GM03348 (cell line): ENCODE measurements at regions not wholly inside any gene's neighbourhood (a gene's known extent, or its start where the extent isn't known, plus 50 kb on each side); places are given as distances from the start of the nearest gene placed in this dataset.

Source experiments
- DNase-seq: peaks from one replicate; pipeline ENCODE4 v3.0.0; 2012; ENCODE audit warnings: low spot score

- DNase-seq, result no peak
These were observed 344.9 kb downstream of the EFNA5 start for GRCh38 chr5:107325866-107326265.

- DNase-seq, result no peak
These were observed 345.9 kb downstream of the EFNA5 start for GRCh38 chr5:107324809-107325208.

GRCh38 chr5:107324071-107324470 is 346.7 kb downstream of the EFNA5 start:
- DNase-seq, result no peak

GRCh38 chr5:107323536-107323935 is 347.2 kb downstream of the EFNA5 start:
- DNase-seq, result no peak

GRCh38 chr5:107322936-107323335 is 347.8 kb downstream of the EFNA5 start:
- DNase-seq, result no peak

GRCh38 chr5:107321906-107322305 is 348.8 kb downstream of the EFNA5 start:
- DNase-seq, result no peak

- no peak for DNase-seq
These were observed 349.9 kb downstream of the EFNA5 start for GRCh38 chr5:107320846-107321245.

- DNase-seq, result no peak
These were observed 350.4 kb downstream of the EFNA5 start for GRCh38 chr5:107320376-107320775.

- no peak for DNase-seq
These were observed 350.8 kb downstream of the EFNA5 start for GRCh38 chr5:107319901-107320300.

GRCh38 chr5:107314330-107314729 is 356.4 kb downstream of the EFNA5 start:
- no peak for DNase-seq

- no peak for DNase-seq
These were observed 356.8 kb downstream of the EFNA5 start for GRCh38 chr5:107313921-107314320.

- no peak for DNase-seq
These were observed 357.6 kb downstream of the EFNA5 start for GRCh38 chr5:107313098-107313497.

GRCh38 chr5:107310181-107310580 is 360.6 kb downstream of the EFNA5 start:
- DNase-seq, result no peak

GRCh38 chr5:107306594-107306993 is 364.1 kb downstream of the EFNA5 start:
- DNase-seq, result no peak

- no peak for DNase-seq
These were observed 364.7 kb downstream of the EFNA5 start for GRCh38 chr5:107306002-107306401.

- DNase-seq, result no peak
These were observed 366.1 kb downstream of the EFNA5 start for GRCh38 chr5:107304684-107305083.

GRCh38 chr5:107303171-107303968 is 367.4 kb downstream of the EFNA5 start:
- no peak for DNase-seq

GRCh38 chr5:107302441-107302840 is 368.3 kb downstream of the EFNA5 start:
- no peak for DNase-seq

GRCh38 chr5:107301999-107302398 is 368.7 kb downstream of the EFNA5 start:
- no peak for DNase-seq

- DNase-seq, result no peak
These were observed 369.9 kb downstream of the EFNA5 start for GRCh38 chr5:107300721-107301327.

GRCh38 chr5:107296572-107296971 is 374.2 kb downstream of the EFNA5 start:
- no peak for DNase-seq

- DNase-seq, result no peak
These were observed 374.8 kb downstream of the EFNA5 start for GRCh38 chr5:107295914-107296313.

- no peak for DNase-seq
These were observed 376.1 kb downstream of the EFNA5 start for GRCh38 chr5:107294669-107295068.

GRCh38 chr5:107294211-107294550 is 376.6 kb downstream of the EFNA5 start:
- no peak for DNase-seq
